ENCODE measurements at regions not wholly inside any gene's neighbourhood (a gene's known extent, or its start where the extent isn't known, plus 50 kb on each side); places are given as distances from the start of the nearest gene placed in this dataset.

GRCh38 chr3:168273036-168273435, 177.3 kb upstream of the GOLIM4 start:
- in situ Hi-C loops (cut with MboI; ENCODE audit: low sequenced_read_pairs) = no loop called here

GRCh38 chr3:168272343-168272985, 176.7 kb upstream of the GOLIM4 start:
- in situ Hi-C loops (cut with MboI; ENCODE audit: low sequenced_read_pairs) = no loop called here

- in situ Hi-C loops (cut with MboI; ENCODE audit: low sequenced_read_pairs) = no loop called here
Observed at GRCh38 chr3:168271932-168272331, 176.2 kb upstream of the GOLIM4 start.

- in situ Hi-C loops (cut with MboI; ENCODE audit: low sequenced_read_pairs) = no loop called here
Observed at GRCh38 chr3:168269001-168269400, 173.3 kb upstream of the GOLIM4 start.

GRCh38 chr3:168267179-168267578, 171.5 kb upstream of the GOLIM4 start:
- in situ Hi-C loops (cut with MboI; ENCODE audit: low sequenced_read_pairs) = no loop called here

- in situ Hi-C loops (cut with MboI; ENCODE audit: low sequenced_read_pairs) = no loop called here
Observed at GRCh38 chr3:168266335-168266734, 170.6 kb upstream of the GOLIM4 start.

- in situ Hi-C loops (cut with MboI; ENCODE audit: low sequenced_read_pairs) = no loop called here
Observed at GRCh38 chr3:168262887-168263286, 167.2 kb upstream of the GOLIM4 start.

GRCh38 chr3:168260859-168261258, 165.1 kb upstream of the GOLIM4 start:
- in situ Hi-C loops (cut with MboI; ENCODE audit: low sequenced_read_pairs) = no loop called here

GRCh38 chr3:168251371-168251770, 155.6 kb upstream of the GOLIM4 start:
- in situ Hi-C loops (cut with MboI; ENCODE audit: low sequenced_read_pairs) = no loop called here

GRCh38 chr3:168250415-168250861, 154.7 kb upstream of the GOLIM4 start:
- in situ Hi-C loops (cut with MboI; ENCODE audit: low sequenced_read_pairs) = no loop called here

GRCh38 chr3:168249550-168250414, 154.1 kb upstream of the GOLIM4 start:
- in situ Hi-C loops (cut with MboI; ENCODE audit: low sequenced_read_pairs) = no loop called here

GRCh38 chr3:168249205-168249549, 153.5 kb upstream of the GOLIM4 start:
- in situ Hi-C loops (cut with MboI; ENCODE audit: low sequenced_read_pairs) = no loop called here

- in situ Hi-C loops (cut with MboI; ENCODE audit: low sequenced_read_pairs) = no loop called here
Observed at GRCh38 chr3:168248383-168249204, 152.9 kb upstream of the GOLIM4 start.

GRCh38 chr3:168241156-168241555, 145.4 kb upstream of the GOLIM4 start:
- in situ Hi-C loops (cut with MboI; ENCODE audit: low sequenced_read_pairs) = no loop called here

GRCh38 chr3:168239287-168239686, 143.6 kb upstream of the GOLIM4 start:
- in situ Hi-C loops (cut with MboI; ENCODE audit: low sequenced_read_pairs) = no loop called here

GRCh38 chr3:168233001-168233400, 137.3 kb upstream of the GOLIM4 start:
- in situ Hi-C loops (cut with MboI; ENCODE audit: low sequenced_read_pairs) = no loop called here

- in situ Hi-C loops (cut with MboI; ENCODE audit: low sequenced_read_pairs) = loop anchor here (25.0 kb wide), 2 partner anchors 389 to 639 kb away; no protein-coding TSS in a partner anchor
Observed at GRCh38 chr3:168223085-168223484, 127.4 kb upstream of the GOLIM4 start.

GRCh38 chr3:168220556-168220955, 124.8 kb upstream of the GOLIM4 start:
- in situ Hi-C loops (cut with MboI; ENCODE audit: low sequenced_read_pairs) = loop anchor here (25.0 kb wide), 2 partner anchors 392 to 642 kb away; no protein-coding TSS in a partner anchor

GRCh38 chr3:168219530-168219929, 123.8 kb upstream of the GOLIM4 start:
- in situ Hi-C loops (cut with MboI; ENCODE audit: low sequenced_read_pairs) = loop anchor here (25.0 kb wide), 2 partner anchors 393 to 643 kb away; no protein-coding TSS in a partner anchor

- in situ Hi-C loops (cut with MboI; ENCODE audit: low sequenced_read_pairs) = loop anchor here (25.0 kb wide), 2 partner anchors 394 to 644 kb away; no protein-coding TSS in a partner anchor
Observed at GRCh38 chr3:168218600-168218999, 122.9 kb upstream of the GOLIM4 start.

- in situ Hi-C loops (cut with MboI; ENCODE audit: low sequenced_read_pairs) = loop anchor here (25.0 kb wide), 2 partner anchors 395 to 645 kb away; no protein-coding TSS in a partner anchor
Observed at GRCh38 chr3:168216851-168217250, 121.1 kb upstream of the GOLIM4 start.

Data from HL-60/S4 (cell line).